Stimulated activated CD8-positive, alpha-beta memory T cell treated with anti-CD3 and anti-CD28 coated beads, Interleukin-15, amount 100 ng/mL, for 24 hours (primary cell): ENCODE measurements at regions not wholly inside any gene's neighbourhood (a gene's known extent, or its start where the extent isn't known, plus 50 kb on each side); places are given as distances from the start of the nearest gene placed in this dataset.

Experiments used
- DNase-seq: peaks from one replicate; pipeline ENCODE4 v3.0.0-alpha.2; 2020; ENCODE audit warnings: low read depth

GRCh38 chr3:178456621-178457285, 79.5 kb upstream of the KCNMB2 start:
- no peak for DNase-seq

GRCh38 chr3:178457511-178457910, 78.7 kb upstream of the KCNMB2 start:
- no peak for DNase-seq

- DNase-seq: no peak
These were observed 77.8 kb upstream of the KCNMB2 start for GRCh38 chr3:178458313-178459037.

- no peak for DNase-seq
These were observed 77.2 kb upstream of the KCNMB2 start for GRCh38 chr3:178459038-178459410.

GRCh38 chr3:178465260-178466180, 70.7 kb upstream of the KCNMB2 start:
- DNase-seq: no peak

- no peak for DNase-seq
These were observed 63.3 kb upstream of the KCNMB2 start for GRCh38 chr3:178472941-178473340.

- no peak for DNase-seq
These were observed 61.7 kb upstream of the KCNMB2 start for GRCh38 chr3:178474526-178474925.

GRCh38 chr3:178475062-178475461, 61.2 kb upstream of the KCNMB2 start:
- DNase-seq: no peak

- no peak for DNase-seq
These were observed 59.4 kb upstream of the KCNMB2 start for GRCh38 chr3:178476886-178477285.

GRCh38 chr3:178479446-178479845, 56.8 kb upstream of the KCNMB2 start:
- no peak for DNase-seq

- no peak for DNase-seq
These were observed 56.4 kb upstream of the KCNMB2 start for GRCh38 chr3:178479860-178480259.

GRCh38 chr3:178480274-178480673, 56.0 kb upstream of the KCNMB2 start:
- DNase-seq: no peak

- no peak for DNase-seq
These were observed 55.4 kb upstream of the KCNMB2 start for GRCh38 chr3:178480795-178481194.

- no peak for DNase-seq
These were observed 53.3 kb upstream of the KCNMB2 start for GRCh38 chr3:178482981-178483380.

- no peak for DNase-seq
These were observed 52.5 kb upstream of the KCNMB2 start for GRCh38 chr3:178483704-178484103.

GRCh38 chr3:178485756-178486155, 50.5 kb upstream of the KCNMB2 start:
- no peak for DNase-seq
